ENCODE measurements at regions not wholly inside any gene's neighbourhood (a gene's known extent, or its start where the extent isn't known, plus 50 kb on each side); places are given as distances from the start of the nearest gene placed in this dataset.

DNA sequence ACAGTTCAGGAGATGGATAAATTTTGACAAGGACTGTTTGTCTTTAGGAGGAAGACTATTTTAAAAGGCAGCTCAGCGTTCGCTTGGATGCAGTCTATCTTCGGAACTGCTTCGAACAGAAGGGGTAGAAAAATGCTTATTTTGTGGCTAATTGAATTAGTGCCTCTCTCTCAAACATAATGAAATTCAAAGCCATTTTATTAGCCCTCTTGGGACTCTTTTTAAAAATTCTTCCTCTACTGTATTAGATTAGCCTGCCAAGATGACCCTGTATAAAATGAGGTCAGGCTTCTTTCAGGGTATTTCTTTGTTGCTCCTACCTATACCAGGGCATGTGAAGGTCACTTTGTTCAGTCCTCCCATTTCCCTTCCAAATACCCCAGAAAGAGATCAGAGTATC lies 379.2 kb upstream of the NFE2L3 start:
- TF ChIP-seq, protein P1, sequence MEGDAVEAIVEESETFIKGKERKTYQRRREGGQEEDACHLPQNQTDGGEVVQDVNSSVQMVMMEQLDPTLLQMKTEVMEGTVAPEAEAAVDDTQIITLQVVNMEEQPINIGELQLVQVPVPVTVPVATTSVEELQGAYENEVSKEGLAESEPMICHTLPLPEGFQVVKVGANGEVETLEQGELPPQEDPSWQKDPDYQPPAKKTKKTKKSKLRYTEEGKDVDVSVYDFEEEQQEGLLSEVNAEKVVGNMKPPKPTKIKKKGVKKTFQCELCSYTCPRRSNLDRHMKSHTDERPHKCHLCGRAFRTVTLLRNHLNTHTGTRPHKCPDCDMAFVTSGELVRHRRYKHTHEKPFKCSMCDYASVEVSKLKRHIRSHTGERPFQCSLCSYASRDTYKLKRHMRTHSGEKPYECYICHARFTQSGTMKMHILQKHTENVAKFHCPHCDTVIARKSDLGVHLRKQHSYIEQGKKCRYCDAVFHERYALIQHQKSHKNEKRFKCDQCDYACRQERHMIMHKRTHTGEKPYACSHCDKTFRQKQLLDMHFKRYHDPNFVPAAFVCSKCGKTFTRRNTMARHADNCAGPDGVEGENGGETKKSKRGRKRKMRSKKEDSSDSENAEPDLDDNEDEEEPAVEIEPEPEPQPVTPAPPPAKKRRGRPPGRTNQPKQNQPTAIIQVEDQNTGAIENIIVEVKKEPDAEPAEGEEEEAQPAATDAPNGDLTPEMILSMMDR (IDR thresholded peaks at IDR 0.05; ENCODE audit: control insufficient read depth, insufficient read depth, low read depth, low read length, missing control alignments): no peak
- no peak for DNase-seq (ENCODE audit: low read depth)

DNA sequence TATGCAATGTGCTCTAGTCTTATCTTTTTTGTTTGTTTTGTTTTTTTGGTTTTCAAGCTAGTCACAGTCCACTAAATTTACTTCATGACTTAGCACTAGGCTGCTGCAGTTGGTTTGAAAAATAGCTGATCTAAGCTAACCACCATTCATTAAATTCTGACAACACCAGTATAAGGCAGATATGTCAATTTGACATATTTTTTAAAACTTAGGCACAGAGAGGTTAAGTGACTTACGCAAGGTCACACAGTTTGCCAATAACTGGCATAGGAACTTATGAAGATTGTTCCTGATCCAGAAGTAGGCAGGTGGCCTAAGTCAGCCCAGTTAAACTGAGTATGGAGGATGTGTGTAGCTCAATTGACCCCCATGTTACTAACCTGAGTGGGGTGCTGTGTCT lies 377.3 kb upstream of the NFE2L3 start:
- no peak overlapping the region for H3K4me3 ChIP-seq (ENCODE audit: control insufficient read depth, low read depth, low read length)
- TF ChIP-seq, protein P1 (IDR thresholded peaks at IDR 0.05; ENCODE audit: control insufficient read depth, insufficient read depth, low read depth, low read length, missing control alignments): no peak
- DNase-seq (ENCODE audit: low read depth): no peak

More for the DNA sequence above, 379.2 kb upstream of the NFE2L3 start:
- no peak overlapping the region for H3K4me3 ChIP-seq (ENCODE audit: control insufficient read depth, low read depth, low read length)

DNA sequence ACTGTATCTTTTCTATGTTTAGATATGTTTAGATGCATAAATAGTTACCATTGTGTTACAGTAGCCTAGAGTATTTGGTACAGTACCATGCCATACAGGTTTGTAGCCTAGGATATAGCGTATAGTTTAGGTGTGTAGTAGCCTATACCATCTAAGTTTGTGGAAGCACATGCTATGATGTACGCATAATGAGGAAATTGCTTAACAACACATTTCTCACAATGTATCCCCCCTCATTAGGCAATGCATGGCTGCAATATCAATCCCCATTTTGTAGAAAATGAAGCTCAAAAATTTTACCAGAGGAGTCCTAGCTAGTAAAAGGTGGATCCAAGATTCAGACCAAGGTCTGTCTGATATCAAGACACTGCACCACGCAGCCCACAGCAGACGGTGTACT lies 376.4 kb upstream of the NFE2L3 start:
- no peak overlapping the region for H3K4me3 ChIP-seq (ENCODE audit: control insufficient read depth, low read depth, low read length)
- no peak for DNase-seq (ENCODE audit: low read depth)
- TF ChIP-seq, protein P1 (IDR thresholded peaks at IDR 0.05; ENCODE audit: control insufficient read depth, insufficient read depth, low read depth, low read length, missing control alignments): no peak

DNA sequence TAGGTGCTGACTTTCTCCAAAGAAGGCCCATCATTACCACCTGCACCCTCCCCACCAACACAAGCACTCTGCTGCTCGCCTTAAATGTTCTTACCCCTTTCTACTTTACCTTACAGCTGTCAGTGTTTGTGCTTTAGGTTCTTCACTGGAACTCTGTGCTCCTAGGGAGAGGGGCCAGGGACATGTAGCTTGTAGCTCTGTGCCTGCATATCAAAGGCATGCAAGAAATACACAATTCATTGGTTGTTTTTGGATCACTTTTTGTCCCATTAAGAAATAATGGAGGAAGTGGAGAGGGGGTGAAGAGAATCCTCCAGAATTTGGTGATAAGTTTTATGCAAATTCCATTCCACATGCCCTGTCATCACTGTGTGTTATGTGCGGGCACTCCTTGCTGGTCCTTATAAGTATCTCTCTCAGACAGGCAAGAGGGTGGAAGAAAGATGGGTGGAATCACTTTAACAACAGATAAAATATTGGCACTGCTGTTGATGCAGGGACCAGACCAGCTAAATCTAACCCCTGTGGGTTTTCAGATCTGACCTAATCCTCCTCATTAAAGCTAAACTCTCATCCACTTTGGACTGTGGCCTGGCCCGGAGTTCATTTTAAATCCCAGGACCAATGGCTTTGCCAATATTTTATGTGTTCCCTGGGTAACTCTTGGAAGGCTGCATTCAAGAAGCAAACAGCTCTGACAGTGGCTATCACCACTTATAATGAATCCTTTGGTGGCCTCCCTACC lies 375.8 kb upstream of the NFE2L3 start:
- H3K4me3 ChIP-seq (ENCODE audit: control insufficient read depth, low read depth, low read length): no peak overlapping the region
- TF ChIP-seq, protein P1 (IDR thresholded peaks at IDR 0.05; ENCODE audit: control insufficient read depth, insufficient read depth, low read depth, low read length, missing control alignments): no peak
- no peak for DNase-seq (ENCODE audit: low read depth)

DNA sequence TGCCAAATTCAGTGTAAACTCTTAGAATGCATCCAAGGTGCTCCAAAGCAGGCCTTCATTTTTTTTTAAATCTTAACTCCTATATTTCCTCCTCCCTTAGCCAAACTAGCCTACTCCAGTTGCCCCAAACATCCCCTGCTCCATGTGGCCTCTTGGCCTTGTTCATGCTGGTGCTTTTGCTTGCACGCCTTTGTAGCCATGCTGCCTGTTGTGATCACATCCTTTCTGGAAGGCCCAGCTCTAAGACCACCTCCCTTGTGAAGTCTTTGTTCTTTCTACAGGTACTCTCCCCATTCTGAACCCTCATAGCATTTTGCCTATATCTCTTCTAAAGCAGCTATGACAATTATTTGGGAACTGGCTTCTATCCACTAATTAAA lies 375.3 kb upstream of the NFE2L3 start:
- TF ChIP-seq, protein P1 (IDR thresholded peaks at IDR 0.05; ENCODE audit: control insufficient read depth, insufficient read depth, low read depth, low read length, missing control alignments): no peak
- DNase-seq (ENCODE audit: low read depth): no peak
- H3K4me3 ChIP-seq (ENCODE audit: control insufficient read depth, low read depth, low read length): no peak overlapping the region

DNA sequence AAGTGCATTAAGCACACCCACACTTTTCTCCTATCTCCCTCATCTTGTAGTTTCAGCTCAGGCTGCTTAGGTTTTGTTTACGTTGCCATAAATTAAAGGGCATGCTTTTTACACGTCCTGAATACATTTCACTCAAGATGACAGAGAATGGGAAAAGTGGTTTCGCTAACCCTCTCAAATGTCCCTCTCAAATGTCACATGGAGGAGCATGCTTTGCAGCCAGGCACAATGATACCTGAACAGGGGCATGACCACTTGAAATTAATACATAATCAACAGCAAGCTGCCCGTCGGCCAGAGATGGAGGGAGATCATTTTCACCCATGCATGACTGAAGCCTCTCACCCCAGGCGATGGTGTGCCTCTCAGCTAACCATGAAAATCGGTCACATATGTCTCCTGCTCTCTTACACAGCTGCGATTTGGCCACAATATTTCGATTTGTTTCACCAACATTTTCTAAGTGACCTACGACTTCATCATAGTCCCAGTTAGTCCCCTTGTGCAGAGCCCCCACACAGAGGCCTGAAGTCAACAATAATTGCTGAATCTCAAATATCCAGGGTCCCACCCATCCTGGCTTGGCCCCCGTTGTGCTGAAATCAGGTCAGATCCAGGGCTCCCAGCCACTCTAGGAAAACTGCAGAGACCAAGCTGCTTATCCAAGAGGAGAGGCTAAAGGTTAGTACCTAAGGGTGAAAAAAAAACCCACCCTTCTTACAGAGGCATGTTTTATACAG lies 373.9 kb upstream of the NFE2L3 start:
- no peak overlapping the region for H3K4me3 ChIP-seq (ENCODE audit: control insufficient read depth, low read depth, low read length)
- TF ChIP-seq, protein P1 (IDR thresholded peaks at IDR 0.05; ENCODE audit: control insufficient read depth, insufficient read depth, low read depth, low read length, missing control alignments): no peak
- no peak for DNase-seq (ENCODE audit: low read depth)
